Activated B cell treated with CpG ODN at 0.5 μM for 24 hours (primary cell): ENCODE measurements at regions not wholly inside any gene's neighbourhood (a gene's known extent, or its start where the extent isn't known, plus 50 kb on each side); places are given as distances from the start of the nearest gene placed in this dataset.
"Not testable (repeated sequence)": the region's sequence is repeated elsewhere in the genome, so short reads cannot be mapped to it uniquely, and the experiment has no call there.

Experiments used
- ATAC-seq: fragments of 200-7000 bp; cut with Tn5 transposase; one replicate; pipeline ENCODE4 v1.10.0; 2021; ENCODE audit warnings: low read depth, mild to moderate bottlenecking, moderate library complexity
- CTCF ChIA-PET: fragments of 350-600 bp; sonication (Branson Sonifier 250); formaldehyde crosslinking; loops from one replicate; lab custom pipeline; 2021; ENCODE audit warnings: antibody characterized with exemption; lab: Charles Lee
- POLR2A ChIA-PET: fragments of 350-600 bp; sonication (Branson Sonifier 250); formaldehyde crosslinking; loops from one replicate; lab custom pipeline; 2021; ENCODE audit warnings: antibody characterized with exemption; lab: Charles Lee
- DNase-seq: peaks from one replicate; pipeline ENCODE4 v3.0.0; 2022
- H3K27ac Mint-ChIP-seq: one replicate; pipeline ENCODE4 v1.8.0; 2020; ENCODE audit warnings: mixed read lengths
- H3K27me3 Mint-ChIP-seq: one replicate; pipeline ENCODE4 v1.8.0; 2021; ENCODE audit warnings: mixed read lengths
- H3K36me3 Mint-ChIP-seq: one replicate; pipeline ENCODE4 v1.8.0; 2021; ENCODE audit warnings: low read depth, mixed read lengths
- H3K4me1 Mint-ChIP-seq: one replicate; pipeline ENCODE4 v1.8.0; 2021; ENCODE audit warnings: mixed read lengths
- H3K4me3 Mint-ChIP-seq: one replicate; pipeline ENCODE4 v1.8.0; 2020; ENCODE audit warnings: mild to moderate bottlenecking, mixed read lengths
- H3K9me3 Mint-ChIP-seq: one replicate; pipeline ENCODE4 v1.8.0; 2020; ENCODE audit warnings: mixed read lengths
- CTCF ChIP-seq: fragments of 200-600 bp; IDR thresholded peaks from one replicate; pipeline ENCODE4 v1.8.0; 2022; ENCODE audit warnings: antibody characterized with exemption, mild to moderate bottlenecking
- intact Hi-C: fragments of 100-400 bp; cut with micrococcal nuclease; formaldehyde crosslinking; loops from one replicate; pipeline ENCODE4 v1.15.1; 2024

GRCh38 chr9:28456861-28457260 is 883.6 kb upstream of the C9orf72 start:
- intact Hi-C loops = no loop called here
- POLR2A ChIA-PET = no interaction called here
- no peak for TF ChIP-seq CTCF
- H3K27me3 Mint-ChIP-seq = no peaks in the 10 kb centered on the region
- no peaks in the 10 kb centered on the region for H3K4me1 Mint-ChIP-seq
- H3K27ac Mint-ChIP-seq = no peak overlapping the region
- DNase-seq (no peak), ATAC-seq (no peak)
- CTCF ChIA-PET = no interaction called here
- no peaks in the 10 kb centered on the region for H3K9me3 Mint-ChIP-seq
- H3K36me3 Mint-ChIP-seq = no peaks in the 10 kb centered on the region
- no peak overlapping the region for H3K4me3 Mint-ChIP-seq

GRCh38 chr9:28464481-28465216 is 891.4 kb upstream of the C9orf72 start:
- H3K27ac Mint-ChIP-seq = no peak overlapping the region
- ATAC-seq (no peak), DNase-seq (no peak)
- H3K27me3 Mint-ChIP-seq = no peaks in the 10 kb centered on the region
- CTCF ChIA-PET = no interaction called here
- intact Hi-C loops = no loop called here
- POLR2A ChIA-PET = no interaction called here
- H3K4me1 Mint-ChIP-seq = no peaks in the 10 kb centered on the region
- TF ChIP-seq CTCF = no peak
- peaks cover 7% of the 10 kb centered on the region for H3K9me3 Mint-ChIP-seq
- no peak overlapping the region for H3K4me3 Mint-ChIP-seq
- no peaks in the 10 kb centered on the region for H3K36me3 Mint-ChIP-seq

- intact Hi-C loops = no loop called here
- ChIA-PET POLR2A (no interaction called here), CTCF (no interaction called here)
- Mint-ChIP-seq H3K4me3 (no peak overlapping the region), H3K9me3 (peaks cover 11% of the 10 kb centered on the region), H3K27ac (no peak overlapping the region), H3K4me1 (no peaks in the 10 kb centered on the region), H3K36me3 (no peaks in the 10 kb centered on the region), H3K27me3 (no peaks in the 10 kb centered on the region)
- DNase-seq (no peak), ATAC-seq (no peak)
- TF ChIP-seq CTCF = no peak
Observed at GRCh38 chr9:28471261-28471660, 898.0 kb upstream of the C9orf72 start.

- ATAC-seq (no peak), DNase-seq (no peak)
- ChIA-PET POLR2A (no interaction called here), CTCF (no interaction called here)
- H3K27me3 Mint-ChIP-seq = no peaks in the 10 kb centered on the region
- TF ChIP-seq CTCF = no peak
- H3K4me1 Mint-ChIP-seq = no peaks in the 10 kb centered on the region
- H3K36me3 Mint-ChIP-seq = no peaks in the 10 kb centered on the region
- H3K4me3 Mint-ChIP-seq = no peak overlapping the region
- peaks cover 2% of the 10 kb centered on the region for H3K9me3 Mint-ChIP-seq
- intact Hi-C loops = no loop called here
- no peak overlapping the region for H3K27ac Mint-ChIP-seq
Observed at GRCh38 chr9:28487561-28487960, 914.3 kb upstream of the C9orf72 start.

- no peaks in the 10 kb centered on the region for H3K36me3 Mint-ChIP-seq
- no peaks in the 10 kb centered on the region for H3K4me1 Mint-ChIP-seq
- no peak overlapping the region for H3K27ac Mint-ChIP-seq
- no peaks in the 10 kb centered on the region for H3K27me3 Mint-ChIP-seq
- intact Hi-C loops = no loop called here
- H3K9me3 Mint-ChIP-seq = peaks cover 5% of the 10 kb centered on the region
- no peak for DNase-seq
- ChIA-PET POLR2A (no interaction called here), CTCF (no interaction called here)
- no peak for TF ChIP-seq CTCF
- H3K4me3 Mint-ChIP-seq = no peak overlapping the region
- ATAC-seq = no peak
Observed at GRCh38 chr9:28491121-28491520, 917.8 kb upstream of the C9orf72 start.

- H3K27me3 Mint-ChIP-seq, H3K4me3 Mint-ChIP-seq, H3K9me3 Mint-ChIP-seq, H3K27ac Mint-ChIP-seq, H3K4me1 Mint-ChIP-seq, H3K36me3 Mint-ChIP-seq, intact Hi-C loops, POLR2A ChIA-PET, CTCF ChIA-PET, ATAC-seq, DNase-seq: not testable (repeated sequence)
Observed at GRCh38 chr9:28498168-28498567, 924.9 kb upstream of the C9orf72 start.
